GM10266 (cell line): ENCODE measurements at regions not wholly inside any gene's neighbourhood (a gene's known extent, or its start where the extent isn't known, plus 50 kb on each side); places are given as distances from the start of the nearest gene placed in this dataset.

Experiments
- DNase-seq: peaks from one replicate; pipeline ENCODE4 v3.0.0; 2012; ENCODE audit errors: extremely low spot score
- TF ChIP-seq, protein P1 (sequence below): IDR thresholded peaks from 2 replicates; pipeline ENCODE4 v1.5.1; 2012; ENCODE audit warnings: mild to moderate bottlenecking, low read depth; ENCODE audit not compliant: control insufficient read depth, insufficient read depth; ENCODE audit errors: missing control alignments

DNA sequence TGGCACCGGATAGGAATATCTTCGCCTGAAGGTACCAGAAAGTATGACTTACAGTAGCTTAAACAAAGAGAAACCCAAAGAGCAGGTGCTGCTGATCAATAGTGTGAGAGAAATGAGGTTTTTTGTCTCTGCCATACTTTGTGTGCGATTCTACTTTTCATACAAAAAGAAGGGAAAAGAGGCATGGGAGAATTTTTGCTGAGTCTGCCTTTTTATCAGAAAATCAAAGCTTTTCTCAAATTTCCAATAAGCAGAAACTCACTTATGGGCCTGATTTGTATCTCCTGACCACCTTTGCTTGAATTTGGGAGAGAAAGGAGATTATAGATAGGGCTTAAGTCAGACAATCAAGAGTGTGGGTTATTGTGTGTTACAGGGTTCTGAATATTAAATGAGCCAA is 65.5 kb upstream of the TAF11L2 start:
- TF ChIP-seq, protein P1, sequence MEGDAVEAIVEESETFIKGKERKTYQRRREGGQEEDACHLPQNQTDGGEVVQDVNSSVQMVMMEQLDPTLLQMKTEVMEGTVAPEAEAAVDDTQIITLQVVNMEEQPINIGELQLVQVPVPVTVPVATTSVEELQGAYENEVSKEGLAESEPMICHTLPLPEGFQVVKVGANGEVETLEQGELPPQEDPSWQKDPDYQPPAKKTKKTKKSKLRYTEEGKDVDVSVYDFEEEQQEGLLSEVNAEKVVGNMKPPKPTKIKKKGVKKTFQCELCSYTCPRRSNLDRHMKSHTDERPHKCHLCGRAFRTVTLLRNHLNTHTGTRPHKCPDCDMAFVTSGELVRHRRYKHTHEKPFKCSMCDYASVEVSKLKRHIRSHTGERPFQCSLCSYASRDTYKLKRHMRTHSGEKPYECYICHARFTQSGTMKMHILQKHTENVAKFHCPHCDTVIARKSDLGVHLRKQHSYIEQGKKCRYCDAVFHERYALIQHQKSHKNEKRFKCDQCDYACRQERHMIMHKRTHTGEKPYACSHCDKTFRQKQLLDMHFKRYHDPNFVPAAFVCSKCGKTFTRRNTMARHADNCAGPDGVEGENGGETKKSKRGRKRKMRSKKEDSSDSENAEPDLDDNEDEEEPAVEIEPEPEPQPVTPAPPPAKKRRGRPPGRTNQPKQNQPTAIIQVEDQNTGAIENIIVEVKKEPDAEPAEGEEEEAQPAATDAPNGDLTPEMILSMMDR, result no peak
- DNase-seq, result no peak

DNA sequence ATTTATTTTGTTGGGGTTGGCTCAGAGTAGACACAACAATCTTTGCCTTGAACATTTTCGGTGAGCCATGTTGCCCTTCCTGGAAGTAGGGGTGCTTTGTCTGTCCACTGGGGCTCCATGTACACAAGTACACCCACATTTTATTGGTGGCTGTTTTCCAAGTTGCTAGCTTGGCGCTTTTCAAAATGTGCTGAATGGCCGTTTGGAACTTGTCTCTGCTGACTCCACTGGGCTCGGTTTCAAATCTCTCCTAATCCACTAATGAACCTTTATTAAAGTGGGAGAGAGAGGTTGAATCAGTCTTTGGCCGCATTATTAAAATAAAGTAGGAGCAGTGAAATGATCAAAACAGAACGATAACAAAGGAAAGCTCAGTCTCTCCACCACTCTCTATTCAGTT is 64.6 kb upstream of the TAF11L2 start:
- no peak for DNase-seq
- TF ChIP-seq, protein P1, result no peak

DNA sequence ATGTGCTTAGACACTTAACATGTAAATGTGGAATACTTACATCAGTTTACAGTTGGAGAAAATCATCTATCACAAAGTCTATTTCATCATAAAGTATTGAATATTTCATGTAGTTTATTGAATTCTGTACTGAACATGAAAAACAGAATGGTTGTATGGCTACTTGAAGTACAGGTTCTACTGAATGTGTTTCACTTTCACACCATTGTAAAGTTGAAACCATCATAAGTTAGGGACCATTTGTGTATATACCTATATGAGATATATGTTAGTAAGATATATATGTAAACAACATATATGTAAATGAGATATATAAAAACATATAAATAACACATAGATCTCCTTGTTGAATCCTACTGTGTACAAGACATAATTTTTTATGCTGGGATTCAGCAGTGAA is 63.0 kb upstream of the TAF11L2 start:
- DNase-seq, result no peak
- TF ChIP-seq, protein P1, result no peak

DNA sequence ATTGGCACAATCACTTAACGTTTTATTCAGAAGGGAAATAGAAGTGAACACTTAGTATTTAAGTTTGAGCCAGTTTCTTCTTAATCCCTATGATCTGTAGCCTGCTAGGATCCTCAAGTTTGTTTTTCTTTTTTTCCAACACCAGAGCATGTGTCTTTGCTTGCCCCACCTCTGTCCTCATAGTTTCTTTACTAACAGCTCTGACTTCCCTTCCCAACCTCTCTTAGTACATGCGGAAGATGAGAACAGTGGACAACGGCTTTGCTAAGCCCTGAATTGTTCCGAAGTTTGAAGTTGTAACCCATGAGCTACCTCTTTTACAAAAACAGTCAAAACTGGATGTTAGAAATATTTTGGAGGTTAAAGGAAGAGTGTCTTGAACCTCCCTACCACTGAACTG is 61.7 kb upstream of the TAF11L2 start:
- DNase-seq, result no peak

DNA sequence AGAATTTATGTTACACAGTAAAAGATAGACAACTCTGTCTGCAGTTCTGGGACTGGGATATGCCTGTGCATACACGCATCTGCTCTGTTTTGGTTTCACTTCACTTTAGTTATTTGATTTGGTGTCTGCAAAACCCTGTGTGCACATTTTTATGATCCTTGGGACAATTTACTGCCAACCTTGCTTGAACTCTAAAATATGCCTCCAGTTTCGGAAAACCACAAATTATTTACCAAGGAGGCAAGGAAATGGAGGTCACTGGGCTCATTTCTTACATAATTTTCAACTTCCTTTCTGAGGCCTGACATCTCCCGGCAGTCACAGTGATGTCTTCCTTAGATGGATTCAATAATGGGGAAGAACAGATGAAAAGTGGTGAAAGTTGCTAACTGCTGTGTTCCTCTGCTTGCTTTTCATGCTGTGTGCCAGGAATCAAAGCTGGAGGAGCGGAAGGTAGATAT is 61.2 kb upstream of the TAF11L2 start:
- peak; percentile 28 for DNase-seq
- TF ChIP-seq, protein P1, result no peak

More for the DNA sequence above, 61.7 kb upstream of the TAF11L2 start:
- TF ChIP-seq, protein P1, result no peak

DNA sequence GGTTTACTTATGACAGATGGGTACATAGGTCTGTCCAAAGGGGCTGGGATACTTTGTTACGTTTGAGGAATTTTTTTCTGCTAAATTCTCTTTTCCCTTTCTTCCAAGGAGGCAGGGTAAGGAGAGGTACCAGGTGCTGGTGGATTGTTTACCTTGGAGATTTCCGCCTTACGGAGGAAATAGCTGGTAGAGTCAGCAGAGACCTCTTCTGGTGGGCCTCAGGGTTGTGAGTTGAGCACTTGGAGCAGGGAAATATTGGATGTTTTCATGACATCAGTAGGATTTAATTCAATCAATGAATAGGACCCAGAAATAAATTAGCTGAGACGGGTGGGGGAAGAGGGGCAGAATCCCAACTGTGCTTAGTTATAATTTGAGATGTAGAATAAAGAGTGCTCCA is 60.0 kb upstream of the TAF11L2 start:
- TF ChIP-seq, protein P1, result no peak
- DNase-seq, result no peak

DNA sequence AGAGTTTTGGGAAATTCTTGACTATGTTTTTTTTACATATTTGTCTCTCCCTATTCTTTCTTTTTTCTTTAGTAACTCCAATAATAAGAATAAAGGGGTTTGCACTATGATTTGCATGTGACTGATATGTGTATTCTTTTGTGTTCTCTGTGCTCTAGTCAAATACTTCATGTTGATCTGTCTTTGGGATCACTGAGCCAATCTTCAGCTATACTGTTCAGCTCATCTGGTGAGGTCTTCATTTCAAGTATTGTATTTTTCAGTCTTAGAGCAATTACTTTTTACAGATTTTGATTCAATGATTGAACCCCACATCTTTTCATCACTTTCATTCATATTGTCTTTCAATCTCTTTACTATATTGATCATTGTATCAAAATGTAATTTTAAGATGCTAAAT is 58.1 kb upstream of the TAF11L2 start:
- DNase-seq, result no peak
- TF ChIP-seq, protein P1, result no peak
